HK-2 (cell line): ENCODE measurements at regions not wholly inside any gene's neighbourhood (a gene's known extent, or its start where the extent isn't known, plus 50 kb on each side); places are given as distances from the start of the nearest gene placed in this dataset.

Source experiments
- DNase-seq: peaks from one replicate; pipeline ENCODE4 v3.0.0-alpha.2; 2018; ENCODE audit not compliant: unreplicated experiment

DNA sequence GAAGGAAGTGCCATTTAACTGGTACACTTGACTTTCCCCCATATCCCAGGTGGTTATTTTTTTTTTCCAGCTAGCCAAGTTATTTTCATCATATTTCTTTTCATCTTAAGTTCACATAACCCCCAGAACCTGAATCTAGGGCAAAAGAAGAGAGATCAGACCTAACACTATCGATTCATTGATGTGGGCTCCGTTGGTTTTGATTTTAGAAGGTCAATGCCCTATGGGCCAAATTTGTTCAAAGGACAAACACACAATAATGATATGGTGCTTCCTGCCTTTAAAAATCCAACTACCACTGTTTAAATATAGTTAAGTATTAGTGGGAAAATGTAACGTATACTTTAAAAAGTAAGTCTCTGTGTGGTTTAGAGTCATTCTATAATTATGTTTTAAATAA is 665.7 kb downstream of the ZNF674 start:
- no peak for DNase-seq

DNA sequence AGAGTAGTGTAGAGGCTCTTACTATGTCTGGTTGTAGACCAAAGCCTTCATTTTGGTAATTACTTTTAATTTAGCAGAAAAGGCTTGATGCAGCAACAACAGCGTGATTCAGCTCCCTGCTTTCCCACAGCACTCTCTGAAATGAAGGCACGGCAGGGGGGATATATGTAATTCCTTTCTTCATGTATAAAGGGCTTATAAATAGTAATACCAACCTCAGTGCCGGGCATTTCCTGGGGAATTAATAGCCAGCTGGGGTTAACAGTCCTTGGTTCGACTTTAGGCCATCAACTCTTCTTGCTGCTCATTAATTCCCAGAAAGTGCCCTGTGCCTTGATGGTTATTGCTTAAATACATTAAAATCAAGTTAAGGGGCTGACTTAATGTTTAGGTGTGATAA is 669.0 kb downstream of the ZNF674 start:
- no peak for DNase-seq

DNA sequence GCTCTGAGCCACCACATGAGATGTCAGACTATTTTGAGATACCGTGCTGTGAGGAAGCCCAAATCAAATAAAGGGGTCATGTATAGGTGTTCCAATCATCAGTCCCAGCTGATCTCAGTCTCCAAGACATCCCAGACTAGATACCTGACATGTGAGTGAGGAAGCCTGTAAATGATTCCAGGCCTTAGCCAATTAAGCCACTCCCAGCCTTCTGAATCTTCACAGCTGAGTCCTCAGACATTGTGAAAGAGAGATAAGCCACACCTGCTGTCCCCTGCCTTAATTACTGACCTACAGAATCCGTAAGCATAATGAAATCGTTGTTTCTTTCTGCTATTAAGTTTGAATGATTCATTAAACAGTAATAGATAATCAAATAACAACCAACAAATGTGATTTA is 671.4 kb downstream of the ZNF674 start:
- no peak for DNase-seq

DNA sequence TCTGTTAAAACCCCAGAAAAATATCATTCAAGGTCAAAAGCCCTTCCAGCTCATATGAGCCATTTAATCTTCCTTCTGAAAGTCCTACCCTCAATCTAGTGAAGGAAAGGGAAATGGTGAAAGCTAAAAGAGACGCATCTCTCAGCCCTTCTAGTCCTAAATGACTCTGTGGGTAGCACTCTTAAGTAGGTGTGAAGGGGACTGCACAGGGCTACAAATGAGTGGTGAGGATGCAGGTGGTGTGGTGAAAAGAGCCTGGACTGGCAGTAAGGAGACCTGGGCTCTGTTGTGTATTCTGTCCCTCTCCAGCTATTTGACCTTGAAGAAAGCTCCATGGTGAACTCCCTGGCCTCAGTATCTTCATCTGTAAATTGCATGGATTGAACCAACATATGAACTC is 671.8 kb upstream of the DIPK2B start:
- no peak for DNase-seq

DNA sequence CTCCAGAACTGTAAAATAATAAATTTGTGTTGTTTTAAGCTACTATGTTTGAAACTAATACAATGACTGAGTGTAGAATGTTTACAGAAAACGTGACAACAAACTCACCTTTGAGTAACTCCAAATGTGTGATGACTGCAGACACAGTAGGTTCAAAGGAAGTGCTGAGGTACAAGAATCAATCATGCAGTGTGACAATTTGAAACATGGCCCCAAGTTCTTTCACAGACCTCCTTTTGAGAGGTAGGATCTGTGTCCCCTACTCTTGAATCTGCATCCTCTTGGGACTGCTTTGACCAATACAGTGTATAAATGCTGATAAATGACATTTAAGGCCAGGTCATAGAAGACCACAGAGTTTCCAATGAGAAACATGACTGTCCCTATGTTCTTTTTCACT is 667.7 kb upstream of the DIPK2B start:
- no peak for DNase-seq

DNA sequence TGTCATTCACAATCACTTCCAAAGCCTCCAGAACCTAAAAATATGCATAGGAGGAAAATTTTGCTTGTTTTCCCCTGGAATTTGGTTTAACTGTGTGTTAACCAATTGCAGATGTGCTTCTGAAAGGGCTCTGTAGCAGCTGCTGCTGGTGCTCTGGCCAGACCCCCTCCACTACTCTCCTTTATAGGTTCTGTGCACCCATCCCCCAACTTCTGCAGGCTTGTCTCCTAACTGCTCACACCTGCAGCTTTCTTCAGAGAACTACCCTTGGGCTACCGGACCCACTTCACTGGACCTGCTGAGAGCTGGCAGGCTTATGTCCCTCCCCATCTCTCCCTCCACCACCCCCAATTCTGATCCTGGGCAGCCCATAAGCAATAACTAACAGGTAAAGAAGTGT is 662.1 kb upstream of the DIPK2B start:
- no peak for DNase-seq

DNA sequence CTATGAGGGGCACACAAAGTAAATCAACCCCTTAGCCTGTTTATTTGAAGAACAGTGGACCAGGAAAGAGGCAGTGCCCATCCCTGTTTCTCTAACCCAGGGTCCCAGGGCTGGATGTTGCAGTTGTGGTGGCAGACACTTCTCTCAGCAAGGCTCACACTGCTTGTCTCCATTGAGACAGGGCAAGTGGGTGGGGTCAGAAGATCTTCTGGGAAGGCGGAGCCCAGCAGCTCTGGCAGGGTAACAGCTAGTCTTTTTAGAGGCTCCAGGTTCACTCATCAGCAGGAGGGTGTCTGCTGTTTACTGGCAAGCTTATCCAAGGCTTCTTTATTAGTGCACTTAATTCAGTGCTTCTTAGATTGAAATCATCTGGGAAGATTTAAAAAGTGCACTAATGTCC is 659.8 kb upstream of the DIPK2B start:
- DNase-seq, result no peak

DNA sequence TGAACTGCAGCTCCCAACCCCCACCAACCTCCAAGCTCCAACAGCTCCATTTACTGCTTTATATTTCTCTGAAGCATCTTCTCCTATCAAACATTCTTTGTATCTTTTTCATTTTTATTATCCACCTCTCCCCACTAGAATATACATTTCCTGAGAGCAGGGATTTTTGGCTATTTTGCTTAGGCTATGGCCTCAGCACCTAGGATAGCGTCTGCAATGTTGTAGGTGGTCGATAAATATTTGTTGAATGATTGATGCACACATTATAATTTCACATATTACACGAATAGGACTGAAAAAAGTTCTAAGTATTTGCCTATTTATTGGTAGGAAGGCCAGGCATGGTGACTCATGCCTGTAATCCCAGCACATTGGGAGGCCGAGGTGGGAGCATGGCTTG is 658.7 kb upstream of the DIPK2B start:
- no peak for DNase-seq

DNA sequence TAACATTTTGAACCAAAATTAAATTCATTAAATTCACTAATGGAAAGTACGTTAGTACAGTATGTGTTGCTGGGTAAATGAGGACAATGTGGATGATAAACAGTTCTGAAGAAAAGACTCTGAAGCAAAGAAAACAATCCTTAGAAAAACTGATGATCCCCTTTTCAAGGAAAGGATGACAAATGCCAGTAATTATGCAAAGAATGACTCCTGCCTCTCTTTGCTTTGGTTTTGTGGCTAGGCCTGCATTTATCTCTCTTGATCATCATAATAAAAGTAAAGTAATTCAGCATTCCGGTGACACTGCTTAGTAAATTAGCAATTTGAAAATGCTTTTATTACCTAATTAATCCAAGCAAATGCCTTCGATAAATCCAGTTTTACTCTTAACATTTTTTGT is 652.2 kb upstream of the DIPK2B start:
- no peak for DNase-seq

DNA sequence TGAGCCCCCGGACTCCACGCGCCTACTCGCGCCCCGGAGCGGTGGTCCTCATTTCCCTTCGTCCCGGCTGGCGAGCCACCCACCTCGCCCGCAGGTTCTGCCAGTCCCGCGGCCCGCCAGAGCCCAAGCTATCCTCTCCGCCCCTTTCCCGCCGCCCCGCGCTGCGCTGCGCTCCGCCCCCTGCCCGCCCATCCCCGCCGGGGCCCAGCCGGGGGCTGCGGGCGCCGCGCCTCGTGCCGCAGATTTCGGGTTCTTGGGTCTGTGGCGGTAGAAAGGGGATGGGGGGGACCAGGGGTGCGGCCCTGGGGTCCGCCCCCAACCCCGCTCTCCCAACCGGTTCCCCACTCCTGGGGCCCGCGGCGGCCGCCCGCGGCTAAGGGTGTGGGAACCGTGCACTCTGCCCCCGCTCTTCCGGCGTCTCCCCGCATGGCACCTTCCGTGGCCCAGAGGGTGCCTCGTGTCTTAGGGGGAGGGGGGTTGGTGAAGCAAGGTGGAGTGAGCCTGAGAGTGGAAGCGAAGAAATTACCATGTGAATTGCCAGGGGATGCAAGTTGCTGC is 650.8 kb upstream of the DIPK2B start:
- peak; percentile 73 for DNase-seq

DNA sequence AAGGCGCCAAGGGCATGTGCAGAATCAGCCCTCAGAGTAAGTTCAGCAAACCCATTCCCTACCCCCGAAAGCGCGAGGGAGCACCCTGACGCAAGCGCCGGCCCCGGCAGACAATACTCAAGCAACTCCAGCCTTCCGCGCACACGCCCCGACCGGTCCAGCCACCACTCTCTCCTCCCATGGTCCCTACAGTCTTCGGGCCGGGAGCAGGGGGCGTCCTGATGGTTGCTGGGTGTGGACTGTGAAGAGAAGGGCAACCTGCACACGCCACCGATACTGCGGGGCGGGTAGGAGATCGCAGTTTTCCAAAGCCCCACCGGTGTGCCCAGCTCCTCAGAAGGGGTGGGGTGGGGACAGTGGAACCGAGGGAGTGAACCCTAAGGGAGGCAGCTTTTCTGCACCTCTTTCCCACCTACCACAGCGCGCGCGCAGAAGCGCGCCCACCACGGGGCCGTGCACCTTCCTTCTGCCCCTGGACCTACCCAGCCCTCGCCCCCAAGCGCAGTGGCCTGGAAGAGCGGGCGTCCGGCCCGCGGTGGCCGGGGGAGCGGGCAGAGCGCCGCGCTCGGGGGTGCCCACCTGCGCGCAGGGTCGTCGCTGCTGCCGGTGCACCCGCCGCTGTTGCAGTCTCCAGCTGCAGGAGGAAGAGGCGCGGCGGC is 650.2 kb upstream of the DIPK2B start:
- peak; percentile 46 for DNase-seq

DNA sequence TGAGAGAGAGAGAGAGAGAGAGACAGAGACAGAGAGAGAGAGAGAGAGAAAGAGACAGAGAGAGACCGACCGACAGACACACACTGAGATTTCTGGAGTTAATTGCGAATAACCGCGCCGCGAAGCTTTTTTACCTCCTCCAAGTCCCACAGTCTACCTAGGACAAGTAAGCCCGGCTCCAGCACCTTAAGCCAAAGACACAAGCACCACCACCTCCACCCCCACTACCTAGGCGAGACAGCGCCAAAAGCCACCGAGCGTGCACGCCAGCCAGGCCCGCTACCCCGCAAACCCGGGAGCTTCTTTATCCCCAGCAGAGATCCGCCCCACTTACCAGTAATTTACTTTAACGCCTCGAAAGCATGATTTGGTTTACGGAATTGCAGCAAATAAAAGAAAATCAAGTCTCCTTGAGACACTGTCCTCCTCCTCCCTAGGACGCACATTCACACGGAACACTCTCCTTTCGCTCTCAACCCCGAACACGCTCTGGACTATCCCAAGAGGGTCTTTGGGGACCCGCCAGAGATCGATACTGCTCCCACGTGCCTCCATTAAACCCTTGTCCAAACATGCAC is 649.6 kb upstream of the DIPK2B start:
- peak; percentile 49 for DNase-seq

DNA sequence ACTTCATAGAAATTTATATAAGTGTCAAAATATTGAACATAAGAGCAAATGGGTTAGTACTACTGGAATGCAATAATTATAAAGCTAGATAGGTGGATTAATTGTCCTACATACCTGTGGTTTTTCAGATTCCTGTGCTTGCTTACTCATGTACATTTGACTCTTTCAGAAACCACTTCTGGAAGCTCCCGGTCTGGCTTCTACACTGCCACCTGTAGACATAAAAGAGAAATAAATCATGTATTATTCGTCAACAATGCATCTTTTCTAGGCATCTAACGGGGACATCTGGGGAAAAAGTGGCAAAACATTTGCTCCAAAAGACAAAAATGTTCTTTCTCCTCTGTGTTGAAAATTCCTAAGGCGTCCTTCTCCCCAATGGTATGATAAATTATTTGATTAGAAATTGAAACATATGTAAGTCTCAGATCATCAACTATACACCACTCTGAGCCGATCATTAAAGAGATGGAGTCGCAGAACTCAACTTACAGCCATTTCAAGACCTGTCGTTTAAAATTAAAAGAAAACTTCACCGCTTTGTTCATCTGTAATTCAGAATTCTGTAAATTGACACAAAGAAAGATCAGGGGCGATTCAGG is 648.7 kb upstream of the DIPK2B start:
- peak; percentile 33 for DNase-seq

DNA sequence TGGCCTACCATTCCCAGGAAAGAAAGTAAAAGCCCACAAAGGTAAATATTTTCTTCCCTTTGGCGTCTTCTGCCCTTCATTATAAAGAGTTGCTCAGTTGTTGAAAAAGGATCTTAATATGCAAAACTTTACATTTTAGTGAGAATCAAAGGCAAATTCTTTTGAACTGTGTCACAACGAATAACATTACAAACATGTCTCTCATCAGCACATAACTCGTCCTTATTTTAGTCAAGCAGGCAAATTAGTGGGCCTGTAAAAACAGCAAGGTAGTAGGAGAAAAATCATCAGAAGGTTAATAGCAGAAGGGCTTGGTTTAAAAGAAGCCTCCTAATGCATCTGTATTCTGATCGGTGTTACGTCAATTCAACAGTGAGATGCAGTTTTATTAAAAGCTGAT is 647.3 kb upstream of the DIPK2B start:
- DNase-seq, result no peak

DNA sequence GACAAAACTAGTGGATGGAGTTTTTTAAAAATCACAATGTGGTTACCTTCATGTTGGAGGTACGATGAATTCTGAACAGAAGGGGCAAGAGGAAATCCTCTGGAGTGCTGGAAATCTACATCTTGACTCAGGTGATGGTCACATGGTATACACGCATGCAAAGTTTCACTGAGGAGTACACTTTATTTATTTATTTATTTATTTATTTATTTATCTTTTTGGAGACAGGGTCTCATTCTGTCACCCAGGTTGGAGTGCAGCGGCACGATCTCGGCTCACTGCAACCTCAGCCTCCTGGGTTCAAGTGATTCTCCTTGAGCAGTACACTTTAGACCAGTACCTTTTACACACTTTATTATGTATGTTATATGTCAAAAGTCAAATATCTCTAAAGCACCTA is 645.7 kb upstream of the DIPK2B start:
- DNase-seq, result no peak

DNA sequence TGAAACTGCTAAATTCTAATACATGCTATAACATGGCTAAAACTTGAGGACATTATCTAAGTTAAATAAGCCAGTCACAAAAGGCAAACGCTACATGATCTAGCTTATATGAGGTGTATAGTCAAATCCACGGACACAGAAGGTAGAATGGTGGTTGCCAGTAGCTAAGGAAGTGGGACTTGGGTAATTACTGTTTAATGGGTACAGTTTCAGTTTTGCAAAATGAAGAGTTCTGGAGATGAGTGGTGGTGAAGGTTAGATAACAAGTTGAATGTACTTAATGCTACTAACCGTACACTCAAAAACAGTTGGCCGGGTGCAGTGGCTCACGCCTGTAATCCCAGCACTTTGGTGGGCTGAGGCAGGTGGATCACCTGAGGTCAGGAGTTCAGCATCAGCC is 644.5 kb upstream of the DIPK2B start:
- no peak for DNase-seq

DNA sequence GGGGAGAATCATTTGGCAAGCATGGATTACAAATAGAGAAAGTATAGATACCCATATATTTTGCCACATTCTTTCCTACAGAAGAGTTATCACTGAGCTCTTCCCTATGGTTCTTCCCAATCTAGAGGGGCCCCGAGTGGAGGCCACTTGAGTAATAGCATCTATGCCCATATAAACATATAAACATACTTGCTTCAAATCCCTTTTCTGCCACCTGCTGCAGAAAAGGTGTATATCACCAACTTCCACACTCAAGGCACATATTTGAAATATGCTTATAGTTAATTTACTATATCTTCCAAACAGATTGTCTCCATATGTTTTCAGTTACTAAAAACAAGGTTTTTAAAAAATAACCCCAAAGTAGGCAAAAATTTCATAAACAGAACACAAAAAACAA is 642.8 kb upstream of the DIPK2B start:
- DNase-seq, result no peak

DNA sequence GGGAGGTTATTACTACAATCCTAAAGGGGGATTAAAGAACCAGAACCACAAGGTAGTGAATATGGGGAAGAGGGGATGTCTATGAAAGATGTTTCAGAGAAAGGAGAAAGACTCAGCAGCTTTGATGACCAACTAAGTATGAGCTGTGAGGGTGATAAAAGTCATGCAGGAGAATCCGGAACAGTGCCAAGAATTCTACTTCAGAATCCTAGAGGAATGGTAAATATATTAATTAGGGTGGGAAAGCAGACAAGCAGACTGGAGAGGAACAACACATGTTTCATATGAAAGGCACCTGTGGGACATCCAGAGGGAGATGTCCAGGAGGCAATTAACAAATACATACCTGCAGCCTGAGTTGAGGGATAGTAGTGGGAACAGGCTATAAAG is 642.2 kb upstream of the DIPK2B start:
- DNase-seq, result no peak

DNA sequence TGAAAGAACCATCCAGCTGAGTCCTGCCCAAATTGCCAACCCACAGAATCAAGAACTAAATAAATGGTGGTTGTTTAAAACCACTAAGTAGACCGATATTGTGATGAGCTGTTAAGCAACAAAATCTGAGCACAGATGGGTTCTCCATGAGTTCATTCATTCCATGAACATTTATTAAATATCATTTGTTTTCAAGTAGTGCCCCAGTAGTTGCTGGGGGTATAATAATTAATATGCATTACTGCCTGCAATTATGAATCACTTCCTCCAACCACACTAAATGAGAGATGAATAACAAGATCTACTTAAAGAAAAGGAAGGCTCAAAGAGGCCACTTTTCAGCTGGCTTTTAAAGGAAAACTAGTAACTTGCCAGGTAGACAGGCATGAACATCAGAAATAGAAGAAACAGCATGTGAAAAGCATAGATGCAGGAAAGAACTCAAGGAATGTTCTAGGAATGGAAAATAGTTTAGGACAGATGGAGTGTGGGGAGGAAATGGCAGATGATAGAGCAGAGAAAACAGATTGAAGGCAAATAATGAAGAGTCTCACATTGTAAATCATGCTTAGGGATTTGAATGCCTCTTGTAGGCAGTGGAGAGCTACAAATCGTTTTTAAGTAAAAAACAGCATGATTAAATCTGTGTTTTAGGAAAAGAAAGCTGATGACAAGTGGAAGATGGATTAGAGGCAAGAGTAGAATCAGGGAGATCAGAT is 641.7 kb upstream of the DIPK2B start:
- no peak for DNase-seq

DNA sequence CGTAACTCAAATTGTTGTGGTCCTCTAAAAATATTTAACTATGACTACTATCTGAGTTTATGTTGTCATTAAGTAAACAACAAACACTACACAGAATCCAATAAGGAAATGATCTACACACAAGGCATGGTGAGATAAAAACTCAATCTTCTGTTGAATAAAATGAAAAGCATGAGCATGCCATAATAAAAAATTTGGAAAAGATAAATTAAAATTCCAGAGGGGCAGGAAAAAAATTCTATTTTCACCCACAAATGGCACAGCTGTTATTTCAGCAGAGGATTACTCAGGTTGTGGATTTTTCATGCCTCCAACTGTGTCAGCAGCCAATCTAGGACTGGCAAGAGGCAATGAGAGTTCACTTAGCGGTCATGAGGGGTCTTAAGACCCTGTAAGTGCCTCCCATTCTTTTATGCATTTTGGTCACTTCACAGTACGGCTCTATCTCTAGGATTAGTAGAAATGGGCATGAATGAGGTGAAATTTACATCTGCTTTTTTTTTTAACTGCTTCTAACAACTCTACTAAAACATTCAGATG is 639.8 kb upstream of the DIPK2B start:
- no peak for DNase-seq

DNA sequence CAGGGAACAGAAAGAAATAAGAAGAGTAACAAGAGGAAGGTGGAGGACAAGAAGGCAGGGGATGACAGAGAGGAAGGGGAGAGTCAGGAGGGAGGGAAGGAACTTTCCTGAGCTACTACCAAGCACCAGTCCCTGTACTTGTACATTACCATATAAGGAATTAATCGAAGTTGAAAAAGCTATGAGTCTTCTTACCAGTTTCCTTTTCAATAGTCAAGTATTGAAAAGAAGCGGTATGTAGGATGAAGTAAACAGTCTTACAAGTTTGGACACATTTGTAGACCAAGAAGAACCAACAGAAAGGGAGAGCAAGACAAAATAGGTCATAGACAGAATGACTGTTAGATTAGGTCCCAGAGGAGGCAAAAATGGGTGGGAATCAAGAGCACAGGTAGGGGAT is 629.7 kb upstream of the DIPK2B start:
- no peak for DNase-seq

DNA sequence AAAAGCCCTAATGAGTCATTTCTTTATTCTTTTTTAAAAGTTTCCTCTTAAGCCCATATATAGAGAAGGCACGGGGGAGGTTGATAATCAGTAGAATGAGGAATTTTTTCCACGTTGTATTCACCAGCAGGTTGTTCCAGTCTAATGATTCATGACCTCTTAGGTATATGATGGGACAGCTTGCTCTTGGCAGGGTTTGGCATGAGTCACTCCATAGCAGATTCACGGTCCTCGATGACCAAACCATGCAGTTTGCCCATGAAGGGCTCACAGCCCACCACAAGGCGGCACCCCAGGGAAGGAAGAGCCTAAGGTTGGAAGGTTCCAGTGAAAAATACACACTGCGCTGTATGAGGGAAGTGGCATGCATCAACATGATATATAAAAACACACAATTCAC is 623.8 kb upstream of the DIPK2B start:
- DNase-seq, result peak; percentile 84

DNA sequence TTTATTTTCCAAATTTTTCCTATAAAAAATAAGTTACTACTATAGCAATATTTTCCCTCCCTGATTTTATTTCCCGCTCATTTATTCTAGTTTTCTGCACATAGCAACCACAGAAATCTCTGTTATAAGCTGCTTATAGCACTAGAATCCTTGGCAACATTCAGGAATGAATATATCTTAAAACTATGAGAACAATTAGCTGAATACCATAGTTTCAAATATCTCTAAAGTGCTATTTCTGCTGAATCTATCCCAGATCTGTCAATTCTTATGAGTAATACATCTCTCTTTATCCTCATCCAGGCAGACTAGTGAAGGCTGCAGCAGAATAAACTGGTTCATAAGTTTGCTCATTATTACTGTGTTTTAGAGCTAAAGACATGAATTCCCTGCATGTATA is 622.9 kb upstream of the DIPK2B start:
- DNase-seq, result no peak
